ENCODE measurements at regions not wholly inside any gene's neighbourhood (a gene's known extent, or its start where the extent isn't known, plus 50 kb on each side); places are given as distances from the start of the nearest gene placed in this dataset.

DNA sequence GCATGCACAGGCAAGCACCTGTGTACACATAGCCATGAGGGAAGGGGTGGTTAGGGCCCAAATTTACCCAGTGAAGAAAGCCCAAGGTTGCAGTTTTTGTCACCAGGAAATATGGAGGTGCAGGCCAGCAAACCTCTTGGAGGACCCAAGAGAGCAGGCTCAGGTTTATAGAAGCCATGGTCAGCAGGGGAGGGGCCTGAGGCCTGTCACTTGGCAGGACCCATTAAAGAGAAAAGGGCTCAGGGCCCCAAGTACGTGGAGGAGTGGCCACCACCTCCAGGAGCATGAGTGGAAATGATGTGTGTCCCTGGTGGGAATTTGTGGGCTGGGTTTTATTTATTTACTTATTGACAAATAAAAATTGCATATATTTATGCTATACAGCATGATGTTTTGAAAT is 192.9 kb downstream of the HAUS1 start:
- POLR2A ChIA-PET = no interaction called here
- H3K9me2 ChIP-seq (ENCODE audit: insufficient read depth) = no peaks in the 10 kb centered on the region
- H2AFZ ChIP-seq (ENCODE audit: low read depth, low read length, poor library complexity, severe bottlenecking) = no peak overlapping the region
- no peaks in the 10 kb centered on the region for H3K4me1 ChIP-seq (ENCODE audit: control insufficient read depth in 1 of 2, insufficient read depth in 2 of 2, low read length in 2 of 2)
- no peaks in the 10 kb centered on the region for H3K79me2 ChIP-seq (ENCODE audit: insufficient read depth, low read length)
- no peak overlapping the region for H3K4me2 ChIP-seq (ENCODE audit: low read length)
- CTCF ChIA-PET = no interaction called here
- no peak overlapping the region for H3K4me3 ChIP-seq (replicated peaks in 1 of 2; ENCODE audit: low read depth in 1 of 2, low read length in 2 of 2)
- no peak overlapping the region for H3K9ac ChIP-seq (ENCODE audit: low read length)
- H4K20me1 ChIP-seq (ENCODE audit: insufficient read depth) = no peaks in the 10 kb centered on the region
- H3K27ac ChIP-seq (ENCODE audit: low read depth, low read length) = no peak overlapping the region
- intact Hi-C loops (cut with micrococcal nuclease) = no loop called here
- no TSS peak for BruUV-seq (replicated peaks)
- TF ChIP-seq, protein P1, sequence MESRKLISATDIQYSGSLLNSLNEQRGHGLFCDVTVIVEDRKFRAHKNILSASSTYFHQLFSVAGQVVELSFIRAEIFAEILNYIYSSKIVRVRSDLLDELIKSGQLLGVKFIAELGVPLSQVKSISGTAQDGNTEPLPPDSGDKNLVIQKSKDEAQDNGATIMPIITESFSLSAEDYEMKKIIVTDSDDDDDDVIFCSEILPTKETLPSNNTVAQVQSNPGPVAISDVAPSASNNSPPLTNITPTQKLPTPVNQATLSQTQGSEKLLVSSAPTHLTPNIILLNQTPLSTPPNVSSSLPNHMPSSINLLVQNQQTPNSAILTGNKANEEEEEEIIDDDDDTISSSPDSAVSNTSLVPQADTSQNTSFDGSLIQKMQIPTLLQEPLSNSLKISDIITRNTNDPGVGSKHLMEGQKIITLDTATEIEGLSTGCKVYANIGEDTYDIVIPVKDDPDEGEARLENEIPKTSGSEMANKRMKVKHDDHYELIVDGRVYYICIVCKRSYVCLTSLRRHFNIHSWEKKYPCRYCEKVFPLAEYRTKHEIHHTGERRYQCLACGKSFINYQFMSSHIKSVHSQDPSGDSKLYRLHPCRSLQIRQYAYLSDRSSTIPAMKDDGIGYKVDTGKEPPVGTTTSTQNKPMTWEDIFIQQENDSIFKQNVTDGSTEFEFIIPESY (IDR thresholded peaks at IDR 0.05; ENCODE audit: extremely low read depth, insufficient replicate concordance, low read length) = no peak
- TF ChIP-seq FOSL1 (IDR thresholded peaks at IDR 0.05; ENCODE audit: low read depth) (no peak), ZNF274 (IDR thresholded peaks at IDR 0.05; ENCODE audit: low read depth, low read length) (no peak), EZH2phosphoT487 (IDR thresholded peaks at IDR 0.05; ENCODE audit: borderline replicate concordance) (no peak), CEBPB (IDR thresholded peaks at IDR 0.05; ENCODE audit: low read depth) (no peak), POLR2A (IDR thresholded peaks at IDR 0.05; ENCODE audit: borderline replicate concordance, extremely low read depth, insufficient read depth, insufficient read length) (no peak), SRF (IDR thresholded peaks at IDR 0.05; ENCODE audit: low read depth) (no peak), TCF7L2 (IDR thresholded peaks at IDR 0.05; ENCODE audit: borderline replicate concordance, extremely low read depth, insufficient read depth, insufficient read length) (no peak), SIN3A (IDR thresholded peaks at IDR 0.05; ENCODE audit: low read depth) (no peak), ZFX (IDR thresholded peaks at IDR 0.05) (no peak)
- TF ChIP-seq, protein P2, sequence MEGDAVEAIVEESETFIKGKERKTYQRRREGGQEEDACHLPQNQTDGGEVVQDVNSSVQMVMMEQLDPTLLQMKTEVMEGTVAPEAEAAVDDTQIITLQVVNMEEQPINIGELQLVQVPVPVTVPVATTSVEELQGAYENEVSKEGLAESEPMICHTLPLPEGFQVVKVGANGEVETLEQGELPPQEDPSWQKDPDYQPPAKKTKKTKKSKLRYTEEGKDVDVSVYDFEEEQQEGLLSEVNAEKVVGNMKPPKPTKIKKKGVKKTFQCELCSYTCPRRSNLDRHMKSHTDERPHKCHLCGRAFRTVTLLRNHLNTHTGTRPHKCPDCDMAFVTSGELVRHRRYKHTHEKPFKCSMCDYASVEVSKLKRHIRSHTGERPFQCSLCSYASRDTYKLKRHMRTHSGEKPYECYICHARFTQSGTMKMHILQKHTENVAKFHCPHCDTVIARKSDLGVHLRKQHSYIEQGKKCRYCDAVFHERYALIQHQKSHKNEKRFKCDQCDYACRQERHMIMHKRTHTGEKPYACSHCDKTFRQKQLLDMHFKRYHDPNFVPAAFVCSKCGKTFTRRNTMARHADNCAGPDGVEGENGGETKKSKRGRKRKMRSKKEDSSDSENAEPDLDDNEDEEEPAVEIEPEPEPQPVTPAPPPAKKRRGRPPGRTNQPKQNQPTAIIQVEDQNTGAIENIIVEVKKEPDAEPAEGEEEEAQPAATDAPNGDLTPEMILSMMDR (IDR thresholded peaks at IDR 0.05 in 2 of 3, conservative IDR thresholded peaks at IDR 0.05 in 1 of 3; ENCODE audit: borderline replicate concordance in 1 of 3, insufficient read depth in 1 of 3, low read depth in 2 of 3, low read length in 2 of 3) = no peak
- TF ChIP-seq, protein P3, sequence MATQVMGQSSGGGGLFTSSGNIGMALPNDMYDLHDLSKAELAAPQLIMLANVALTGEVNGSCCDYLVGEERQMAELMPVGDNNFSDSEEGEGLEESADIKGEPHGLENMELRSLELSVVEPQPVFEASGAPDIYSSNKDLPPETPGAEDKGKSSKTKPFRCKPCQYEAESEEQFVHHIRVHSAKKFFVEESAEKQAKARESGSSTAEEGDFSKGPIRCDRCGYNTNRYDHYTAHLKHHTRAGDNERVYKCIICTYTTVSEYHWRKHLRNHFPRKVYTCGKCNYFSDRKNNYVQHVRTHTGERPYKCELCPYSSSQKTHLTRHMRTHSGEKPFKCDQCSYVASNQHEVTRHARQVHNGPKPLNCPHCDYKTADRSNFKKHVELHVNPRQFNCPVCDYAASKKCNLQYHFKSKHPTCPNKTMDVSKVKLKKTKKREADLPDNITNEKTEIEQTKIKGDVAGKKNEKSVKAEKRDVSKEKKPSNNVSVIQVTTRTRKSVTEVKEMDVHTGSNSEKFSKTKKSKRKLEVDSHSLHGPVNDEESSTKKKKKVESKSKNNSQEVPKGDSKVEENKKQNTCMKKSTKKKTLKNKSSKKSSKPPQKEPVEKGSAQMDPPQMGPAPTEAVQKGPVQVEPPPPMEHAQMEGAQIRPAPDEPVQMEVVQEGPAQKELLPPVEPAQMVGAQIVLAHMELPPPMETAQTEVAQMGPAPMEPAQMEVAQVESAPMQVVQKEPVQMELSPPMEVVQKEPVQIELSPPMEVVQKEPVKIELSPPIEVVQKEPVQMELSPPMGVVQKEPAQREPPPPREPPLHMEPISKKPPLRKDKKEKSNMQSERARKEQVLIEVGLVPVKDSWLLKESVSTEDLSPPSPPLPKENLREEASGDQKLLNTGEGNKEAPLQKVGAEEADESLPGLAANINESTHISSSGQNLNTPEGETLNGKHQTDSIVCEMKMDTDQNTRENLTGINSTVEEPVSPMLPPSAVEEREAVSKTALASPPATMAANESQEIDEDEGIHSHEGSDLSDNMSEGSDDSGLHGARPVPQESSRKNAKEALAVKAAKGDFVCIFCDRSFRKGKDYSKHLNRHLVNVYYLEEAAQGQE (IDR thresholded peaks at IDR 0.05; ENCODE audit: low read depth) = no peak
- TF ChIP-seq, protein P4, sequence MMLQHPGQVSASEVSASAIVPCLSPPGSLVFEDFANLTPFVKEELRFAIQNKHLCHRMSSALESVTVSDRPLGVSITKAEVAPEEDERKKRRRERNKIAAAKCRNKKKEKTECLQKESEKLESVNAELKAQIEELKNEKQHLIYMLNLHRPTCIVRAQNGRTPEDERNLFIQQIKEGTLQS (IDR thresholded peaks at IDR 0.05) = no peak
- H3K27me3 ChIP-seq (ENCODE audit: insufficient read depth, low read length) = peaks cover 5% of the 10 kb centered on the region; the same call in 1 of the 2 replicates
- no peaks in the 10 kb centered on the region for H3K9me3 ChIP-seq (ENCODE audit: control insufficient read depth in 1 of 2, insufficient read depth in 1 of 2, low read depth in 1 of 2, low read length in 2 of 2)
- DNase-seq (ENCODE audit: low read depth, low spot score) (no peak), ATAC-seq (no peak)
- RAD21 ChIA-PET (ENCODE audit: low non-redundant PET in 1 of 2, low total read pairs in 2 of 2, uncharacterized antibody in 2 of 2, unreplicated experiment in 2 of 2) = no interaction called here
- no peaks in the 10 kb centered on the region for H3K36me3 ChIP-seq (ENCODE audit: control insufficient read depth in 1 of 2, insufficient read depth in 2 of 2, low read length in 2 of 2)

All from HCT116 (cell line).